ENCODE measurements at regions not wholly inside any gene's neighbourhood (a gene's known extent, or its start where the extent isn't known, plus 50 kb on each side); places are given as distances from the start of the nearest gene placed in this dataset.

DNA sequence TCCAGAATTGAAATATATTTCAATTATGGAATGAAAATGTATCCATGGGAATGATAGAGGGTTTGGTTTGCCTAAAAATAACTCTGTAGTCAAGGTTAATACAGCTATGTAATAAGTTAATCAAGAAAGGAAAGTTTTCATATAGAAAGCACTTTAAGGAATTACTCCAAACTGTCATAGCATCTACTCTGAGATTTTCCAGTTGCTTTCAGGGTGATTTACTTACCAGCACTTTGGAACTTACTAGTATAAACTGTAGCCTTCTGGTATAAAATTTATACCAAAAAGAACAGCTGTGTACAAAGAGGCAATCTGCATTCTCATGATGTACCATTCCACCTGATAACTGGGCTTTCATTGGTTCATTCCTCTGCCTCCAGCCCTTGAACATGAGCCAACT is 87.1 kb downstream of the ARF6 start:
- H3K27ac ChIP-seq (ENCODE audit: low read depth, low read length), result no peak overlapping the region
- DNase-seq, result no peak
- TF ChIP-seq, protein P1, sequence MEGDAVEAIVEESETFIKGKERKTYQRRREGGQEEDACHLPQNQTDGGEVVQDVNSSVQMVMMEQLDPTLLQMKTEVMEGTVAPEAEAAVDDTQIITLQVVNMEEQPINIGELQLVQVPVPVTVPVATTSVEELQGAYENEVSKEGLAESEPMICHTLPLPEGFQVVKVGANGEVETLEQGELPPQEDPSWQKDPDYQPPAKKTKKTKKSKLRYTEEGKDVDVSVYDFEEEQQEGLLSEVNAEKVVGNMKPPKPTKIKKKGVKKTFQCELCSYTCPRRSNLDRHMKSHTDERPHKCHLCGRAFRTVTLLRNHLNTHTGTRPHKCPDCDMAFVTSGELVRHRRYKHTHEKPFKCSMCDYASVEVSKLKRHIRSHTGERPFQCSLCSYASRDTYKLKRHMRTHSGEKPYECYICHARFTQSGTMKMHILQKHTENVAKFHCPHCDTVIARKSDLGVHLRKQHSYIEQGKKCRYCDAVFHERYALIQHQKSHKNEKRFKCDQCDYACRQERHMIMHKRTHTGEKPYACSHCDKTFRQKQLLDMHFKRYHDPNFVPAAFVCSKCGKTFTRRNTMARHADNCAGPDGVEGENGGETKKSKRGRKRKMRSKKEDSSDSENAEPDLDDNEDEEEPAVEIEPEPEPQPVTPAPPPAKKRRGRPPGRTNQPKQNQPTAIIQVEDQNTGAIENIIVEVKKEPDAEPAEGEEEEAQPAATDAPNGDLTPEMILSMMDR (conservative IDR thresholded peaks at IDR 0.05), result no peak

DNA sequence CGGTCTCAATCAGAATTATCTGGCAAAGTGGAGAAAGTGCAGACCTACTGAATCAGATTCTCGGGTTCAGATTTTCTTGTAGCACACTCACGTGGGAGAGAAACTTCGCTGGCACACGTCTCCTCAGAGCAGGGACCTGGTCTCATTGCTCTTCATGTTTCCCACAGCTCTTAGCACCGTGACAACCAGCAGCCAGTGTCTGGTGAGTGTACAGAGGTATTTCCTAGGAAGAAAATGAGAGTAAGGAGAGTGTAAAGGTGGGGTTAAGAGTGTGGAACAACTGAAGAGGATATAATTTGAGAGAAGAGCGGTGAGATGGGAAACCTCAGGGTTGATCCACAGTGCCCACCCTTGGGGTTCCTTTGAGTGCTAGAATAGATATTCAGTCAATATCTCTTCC is 89.2 kb downstream of the ARF6 start:
- Histone ChIP-seq H3K9ac (ENCODE audit: extremely low read depth, low read length, poor library complexity, severe bottlenecking) (no peak overlapping the region), H3K36me3 (ENCODE audit: control insufficient read depth, insufficient read depth, low read length) (no peaks in the 10 kb centered on the region), H3K27me3 (ENCODE audit: control insufficient read depth, insufficient read depth, low read length, poor library complexity, severe bottlenecking) (no peaks in the 10 kb centered on the region), H3K4me3 (ENCODE audit: low read length) (no peak overlapping the region), H3K9me3 (ENCODE audit: control insufficient read depth, low read length) (no peaks in the 10 kb centered on the region), H3K4me1 (ENCODE audit: control insufficient read depth, insufficient read depth, low read length) (no peaks in the 10 kb centered on the region), H3K27ac (ENCODE audit: low read depth, low read length) (no peak overlapping the region)
- no peak for DNase-seq
- H3K4me1 Mint-ChIP-seq, result peaks cover under 1% of the 10 kb centered on the region
- no peaks in the 10 kb centered on the region for H3K9me3 Mint-ChIP-seq
- no peak overlapping the region for H3K4me3 Mint-ChIP-seq
- H3K27ac Mint-ChIP-seq, result no peak overlapping the region
- peaks cover 6% of the 10 kb centered on the region for H3K27me3 Mint-ChIP-seq (ENCODE audit: insufficient read depth)
- TF ChIP-seq, protein P1 (conservative IDR thresholded peaks at IDR 0.05), result no peak
- 88 to 97% methylated on average over 6 to 7 of the region's 7 CpGs for WGBS, 2 experiments (ENCODE audit: insufficient coverage in 1 of 2, insufficient read length in 1 of 2)
- no peaks in the 10 kb centered on the region for H3K36me3 Mint-ChIP-seq (ENCODE audit: low read depth)

More for the DNA sequence above, 87.1 kb downstream of the ARF6 start:
- Mint-ChIP-seq H3K27ac (no peak overlapping the region), H3K9me3 (no peaks in the 10 kb centered on the region), H3K4me3 (no peak overlapping the region), H3K4me1 (no peaks in the 10 kb centered on the region), H3K27me3 (ENCODE audit: insufficient read depth) (peaks cover 6% of the 10 kb centered on the region), H3K36me3 (ENCODE audit: low read depth) (no peaks in the 10 kb centered on the region)
- Histone ChIP-seq H3K36me3 (ENCODE audit: control insufficient read depth, insufficient read depth, low read length) (no peaks in the 10 kb centered on the region), H3K4me1 (ENCODE audit: control insufficient read depth, insufficient read depth, low read length) (no peaks in the 10 kb centered on the region), H3K9ac (ENCODE audit: extremely low read depth, low read length, poor library complexity, severe bottlenecking) (no peak overlapping the region), H3K27me3 (ENCODE audit: control insufficient read depth, insufficient read depth, low read length, poor library complexity, severe bottlenecking) (no peaks in the 10 kb centered on the region), H3K9me3 (ENCODE audit: control insufficient read depth, low read length) (no peaks in the 10 kb centered on the region), H3K4me3 (ENCODE audit: low read length) (no peak overlapping the region)

DNA sequence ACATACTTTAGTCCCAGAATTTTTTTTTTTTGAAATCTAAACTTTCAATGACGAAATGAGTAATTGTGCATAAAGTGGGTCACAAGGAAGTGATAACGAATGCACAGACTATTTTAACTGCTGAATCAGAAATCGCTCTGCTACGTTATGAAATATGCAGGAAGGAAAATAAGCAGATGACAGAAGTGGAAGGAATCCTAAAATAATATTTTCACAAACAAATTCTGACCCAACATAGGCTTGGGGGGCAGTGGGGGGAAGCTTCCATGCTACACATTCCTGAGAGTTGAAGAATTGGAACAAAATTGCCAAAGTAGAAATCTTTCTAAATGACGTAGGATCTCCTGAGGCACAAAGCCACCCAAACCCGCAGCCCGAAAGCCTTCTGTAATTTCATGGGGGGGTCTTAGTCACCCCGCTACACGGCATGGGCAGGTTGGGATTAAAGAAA is 89.6 kb downstream of the ARF6 start:
- Histone ChIP-seq H3K36me3 (ENCODE audit: control insufficient read depth, insufficient read depth, low read length) (no peaks in the 10 kb centered on the region), H3K27me3 (ENCODE audit: control insufficient read depth, insufficient read depth, low read length, poor library complexity, severe bottlenecking) (no peaks in the 10 kb centered on the region), H3K27ac (ENCODE audit: low read depth, low read length) (no peak overlapping the region), H3K4me3 (ENCODE audit: low read length) (no peak overlapping the region), H3K4me1 (ENCODE audit: control insufficient read depth, insufficient read depth, low read length) (no peaks in the 10 kb centered on the region), H3K9me3 (ENCODE audit: control insufficient read depth, low read length) (no peaks in the 10 kb centered on the region), H3K9ac (ENCODE audit: extremely low read depth, low read length, poor library complexity, severe bottlenecking) (no peak overlapping the region)
- no peak overlapping the region for H3K4me3 Mint-ChIP-seq
- H3K9me3 Mint-ChIP-seq, result no peaks in the 10 kb centered on the region
- TF ChIP-seq, protein P1 (conservative IDR thresholded peaks at IDR 0.05), result no peak
- H3K36me3 Mint-ChIP-seq (ENCODE audit: low read depth), result no peaks in the 10 kb centered on the region
- WGBS, 2 experiments (ENCODE audit: insufficient coverage in 1 of 2, insufficient read length in 1 of 2), result 97 to 100% methylated on average over 2 to 9 of the region's 9 CpGs
- H3K4me1 Mint-ChIP-seq, result peaks cover 4% of the 10 kb centered on the region
- H3K27me3 Mint-ChIP-seq (ENCODE audit: insufficient read depth), result peaks cover 6% of the 10 kb centered on the region
- DNase-seq, result no peak
- H3K27ac Mint-ChIP-seq, result no peak overlapping the region
